GM21786 (cell line): ENCODE measurements at regions not wholly inside any gene's neighbourhood (a gene's known extent, or its start where the extent isn't known, plus 50 kb on each side); places are given as distances from the start of the nearest gene placed in this dataset.
"Not testable (repeated sequence)": the region's sequence is repeated elsewhere in the genome, so short reads cannot be mapped to it uniquely, and the experiment has no call there.

Experiments used
- ATAC-seq: cut with Tn5 transposase; IDR thresholded peaks from one replicate; pipeline ENCODE4 v1.9.1; 2021; ENCODE audit not compliant: unreplicated experiment

GRCh38 chr12:114812858-114813761 is 129.1 kb upstream of the TBX3 start:
- ATAC-seq, result no peak

GRCh38 chr12:114812384-114812783 is 128.4 kb upstream of the TBX3 start:
- no peak for ATAC-seq

GRCh38 chr12:114809097-114809496 is 125.1 kb upstream of the TBX3 start:
- no peak for ATAC-seq

GRCh38 chr12:114801381-114801780 is 117.4 kb upstream of the TBX3 start:
- not testable (repeated sequence) for ATAC-seq

GRCh38 chr12:114800566-114800965 is 116.6 kb upstream of the TBX3 start:
- ATAC-seq, result not testable (repeated sequence)

GRCh38 chr12:114799574-114800487 is 115.9 kb upstream of the TBX3 start:
- no peak for ATAC-seq

GRCh38 chr12:114794049-114794558 is 110.1 kb upstream of the TBX3 start:
- ATAC-seq, result no peak

GRCh38 chr12:114790276-114790675 is 106.3 kb upstream of the TBX3 start:
- no peak for ATAC-seq

GRCh38 chr12:114789821-114790220 is 105.8 kb upstream of the TBX3 start:
- ATAC-seq, result no peak

- no peak for ATAC-seq
Observed at GRCh38 chr12:114789276-114789675, 105.3 kb upstream of the TBX3 start.

GRCh38 chr12:114784526-114784925 is 100.6 kb upstream of the TBX3 start:
- no peak for ATAC-seq

- ATAC-seq, result no peak
Observed at GRCh38 chr12:114783089-114783618, 99.2 kb upstream of the TBX3 start.

- no peak for ATAC-seq
Observed at GRCh38 chr12:114780746-114781399, 96.9 kb upstream of the TBX3 start.

GRCh38 chr12:114779647-114780046 is 95.7 kb upstream of the TBX3 start:
- ATAC-seq, result no peak

GRCh38 chr12:114779186-114779585 is 95.2 kb upstream of the TBX3 start:
- no peak for ATAC-seq

GRCh38 chr12:114776731-114777442 is 92.9 kb upstream of the TBX3 start:
- no peak for ATAC-seq

GRCh38 chr12:114774699-114775098 is 90.7 kb upstream of the TBX3 start:
- ATAC-seq, result no peak

GRCh38 chr12:114774197-114774596 is 90.2 kb upstream of the TBX3 start:
- no peak for ATAC-seq

GRCh38 chr12:114770323-114770722 is 86.3 kb upstream of the TBX3 start:
- no peak for ATAC-seq

GRCh38 chr12:114769634-114770033 is 85.7 kb upstream of the TBX3 start:
- no peak for ATAC-seq
